ENCODE measurements at regions not wholly inside any gene's neighbourhood (a gene's known extent, or its start where the extent isn't known, plus 50 kb on each side); places are given as distances from the start of the nearest gene placed in this dataset.
A peak's percentile ranks its signal among the peaks of the same experiment; 100 is the strongest.

- Mint-ChIP-seq H3K27me3 (no peaks in the 10 kb centered on the region), H3K36me3 (ENCODE audit: low read depth) (no peaks in the 10 kb centered on the region), H3K9me3 (ENCODE audit: low read depth) (no peaks in the 10 kb centered on the region), H3K4me3 (no peak overlapping the region), H3K27ac (no peak overlapping the region), H3K4me1 (no peaks in the 10 kb centered on the region)
- ATAC-seq (no peak), DNase-seq (no peak)
- ChIA-PET CTCF (no interaction called here), POLR2A (no interaction called here)
- intact Hi-C loops (cut with DNase I, micrococcal nuclease): no loop called here
Measured at GRCh38 chr2:119068154-119068725, 90.3 kb downstream of the C1QL2 start.

GRCh38 chr2:119066272-119066804 lies 92.2 kb downstream of the C1QL2 start:
- H3K27me3 Mint-ChIP-seq: no peaks in the 10 kb centered on the region
- no peak overlapping the region for H3K4me3 Mint-ChIP-seq
- DNase-seq (no peak), ATAC-seq (no peak)
- ChIA-PET POLR2A (no interaction called here), CTCF (no interaction called here)
- no peak overlapping the region for H3K27ac Mint-ChIP-seq
- intact Hi-C loops (cut with DNase I, micrococcal nuclease): no loop called here
- no peaks in the 10 kb centered on the region for H3K4me1 Mint-ChIP-seq
- H3K36me3 Mint-ChIP-seq (ENCODE audit: low read depth): no peaks in the 10 kb centered on the region
- no peaks in the 10 kb centered on the region for H3K9me3 Mint-ChIP-seq (ENCODE audit: low read depth)

GRCh38 chr2:119065146-119065545 lies 93.4 kb downstream of the C1QL2 start:
- no peak overlapping the region for H3K4me3 Mint-ChIP-seq
- CTCF ChIA-PET: interaction anchor here (0.5 kb wide), 1 partner anchor 68 kb away, joined by 3 read pairs; no protein-coding TSS in a partner anchor
- no peaks in the 10 kb centered on the region for H3K36me3 Mint-ChIP-seq (ENCODE audit: low read depth)
- DNase-seq (no peak), ATAC-seq (no peak)
- POLR2A ChIA-PET: no interaction called here
- intact Hi-C loops (cut with DNase I, micrococcal nuclease): no loop called here
- no peaks in the 10 kb centered on the region for H3K27me3 Mint-ChIP-seq
- no peaks in the 10 kb centered on the region for H3K9me3 Mint-ChIP-seq (ENCODE audit: low read depth)
- no peak overlapping the region for H3K27ac Mint-ChIP-seq
- no peaks in the 10 kb centered on the region for H3K4me1 Mint-ChIP-seq

- Mint-ChIP-seq H3K27me3 (no peaks in the 10 kb centered on the region), H3K36me3 (ENCODE audit: low read depth) (no peaks in the 10 kb centered on the region), H3K9me3 (ENCODE audit: low read depth) (no peaks in the 10 kb centered on the region), H3K4me1 (no peaks in the 10 kb centered on the region), H3K27ac (no peak overlapping the region), H3K4me3 (no peak overlapping the region)
- ATAC-seq (no peak), DNase-seq (no peak)
- CTCF ChIA-PET: interaction anchor here (0.5 kb wide), 1 partner anchor 69 kb away, joined by 3 read pairs; no protein-coding TSS in a partner anchor
- intact Hi-C loops (cut with DNase I, micrococcal nuclease): no loop called here
- POLR2A ChIA-PET: no interaction called here
Measured at GRCh38 chr2:119064567-119064966, 94.0 kb downstream of the C1QL2 start.

- no peaks in the 10 kb centered on the region for H3K36me3 Mint-ChIP-seq (ENCODE audit: low read depth)
- intact Hi-C loops (cut with DNase I, micrococcal nuclease): no loop called here
- DNase-seq: no peak
- H3K27ac Mint-ChIP-seq: no peak overlapping the region
- no peak overlapping the region for H3K4me3 Mint-ChIP-seq
- ChIA-PET CTCF (no interaction called here), POLR2A (no interaction called here)
- ATAC-seq: no peak
- H3K9me3 Mint-ChIP-seq (ENCODE audit: low read depth): no peaks in the 10 kb centered on the region
- no peaks in the 10 kb centered on the region for H3K4me1 Mint-ChIP-seq
- peaks cover 2% of the 10 kb centered on the region for H3K27me3 Mint-ChIP-seq
Measured at GRCh38 chr2:119063177-119063576, 95.4 kb downstream of the C1QL2 start.

GRCh38 chr2:119062652-119063051 lies 95.9 kb downstream of the C1QL2 start:
- ChIA-PET POLR2A (no interaction called here), CTCF (no interaction called here)
- Mint-ChIP-seq H3K27me3 (peaks cover 2% of the 10 kb centered on the region), H3K4me1 (no peaks in the 10 kb centered on the region), H3K9me3 (ENCODE audit: low read depth) (no peaks in the 10 kb centered on the region), H3K4me3 (no peak overlapping the region), H3K36me3 (ENCODE audit: low read depth) (no peaks in the 10 kb centered on the region), H3K27ac (no peak overlapping the region)
- DNase-seq (no peak), ATAC-seq (no peak)
- intact Hi-C loops (cut with DNase I, micrococcal nuclease): no loop called here

- no peak overlapping the region for H3K4me3 Mint-ChIP-seq
- H3K27ac Mint-ChIP-seq: no peak overlapping the region
- H3K4me1 Mint-ChIP-seq: no peaks in the 10 kb centered on the region
- peaks cover 2% of the 10 kb centered on the region for H3K27me3 Mint-ChIP-seq
- H3K9me3 Mint-ChIP-seq (ENCODE audit: low read depth): no peaks in the 10 kb centered on the region
- ATAC-seq: no peak
- CTCF ChIA-PET: no interaction called here
- H3K36me3 Mint-ChIP-seq (ENCODE audit: low read depth): no peaks in the 10 kb centered on the region
- no peak for DNase-seq
- POLR2A ChIA-PET: no interaction called here
- intact Hi-C loops (cut with DNase I, micrococcal nuclease): no loop called here
Measured at GRCh38 chr2:119062179-119062578, 96.4 kb downstream of the C1QL2 start.

- Mint-ChIP-seq H3K27me3 (peaks cover 3% of the 10 kb centered on the region), H3K27ac (no peak overlapping the region), H3K9me3 (ENCODE audit: low read depth) (peaks cover 3% of the 10 kb centered on the region), H3K4me1 (no peaks in the 10 kb centered on the region), H3K4me3 (no peak overlapping the region), H3K36me3 (ENCODE audit: low read depth) (no peaks in the 10 kb centered on the region)
- DNase-seq (no peak), ATAC-seq (no peak)
- intact Hi-C loops (cut with DNase I, micrococcal nuclease): no loop called here
- ChIA-PET CTCF (no interaction called here), POLR2A (no interaction called here)
Measured at GRCh38 chr2:119059940-119060339, 98.6 kb downstream of the C1QL2 start.

- Mint-ChIP-seq H3K27me3 (peaks cover 3% of the 10 kb centered on the region), H3K36me3 (ENCODE audit: low read depth) (no peaks in the 10 kb centered on the region), H3K9me3 (ENCODE audit: low read depth) (peaks cover 7% of the 10 kb centered on the region), H3K4me1 (no peaks in the 10 kb centered on the region), H3K4me3 (no peak overlapping the region), H3K27ac (no peak overlapping the region)
- no peak for ATAC-seq
- ChIA-PET POLR2A (no interaction called here), CTCF (no interaction called here)
- DNase-seq: no peak
- intact Hi-C loops (cut with DNase I, micrococcal nuclease): no loop called here
Measured at GRCh38 chr2:119059287-119059686, 99.3 kb downstream of the C1QL2 start.

GRCh38 chr2:119053700-119054436 lies 104.7 kb downstream of the C1QL2 start:
- H3K36me3 Mint-ChIP-seq (ENCODE audit: low read depth): no peaks in the 10 kb centered on the region
- POLR2A ChIA-PET: no interaction called here
- no peak overlapping the region for H3K4me3 Mint-ChIP-seq
- H3K27me3 Mint-ChIP-seq: peaks cover 12% of the 10 kb centered on the region
- H3K4me1 Mint-ChIP-seq: no peaks in the 10 kb centered on the region
- CTCF ChIA-PET: interaction anchor here (0.7 kb wide), 1 partner anchor 433 kb away, joined by 3 read pairs; no protein-coding TSS in a partner anchor
- no peak for ATAC-seq
- no peak for DNase-seq
- H3K27ac Mint-ChIP-seq: no peak overlapping the region
- intact Hi-C loops (cut with DNase I, micrococcal nuclease): no loop called here
- H3K9me3 Mint-ChIP-seq (ENCODE audit: low read depth): peaks cover 8% of the 10 kb centered on the region

GRCh38 chr2:119051263-119051662 lies 107.3 kb downstream of the C1QL2 start:
- ChIA-PET POLR2A (no interaction called here), CTCF (interaction anchor here (0.7 to 1.0 kb wide), 2 partner anchors 168 to 170 kb away, joined by 3 to 4 read pairs; no protein-coding TSS in a partner anchor)

GRCh38 chr2:119049968-119050704 lies 108.1 kb downstream of the MARCO start:
- Mint-ChIP-seq H3K4me3 (no peak overlapping the region), H3K27me3 (peaks cover 20% of the 10 kb centered on the region), H3K4me1 (no peaks in the 10 kb centered on the region), H3K36me3 (ENCODE audit: low read depth) (no peaks in the 10 kb centered on the region), H3K9me3 (ENCODE audit: low read depth) (peaks cover 6% of the 10 kb centered on the region), H3K27ac (no peak overlapping the region)
- CTCF ChIA-PET: interaction anchor here (1.0 to 1.5 kb wide), 3 partner anchors 137 to 169 kb away, joined by 3 to 4 read pairs (median 3); no protein-coding TSS in a partner anchor
- intact Hi-C loops (cut with DNase I, micrococcal nuclease): no loop called here
- DNase-seq (peak; percentile 29), ATAC-seq (no peak)
- POLR2A ChIA-PET: no interaction called here

More at GRCh38 chr2:119051263-119051662, 107.3 kb downstream of the C1QL2 start:
- Mint-ChIP-seq H3K9me3 (ENCODE audit: low read depth) (peaks cover 8% of the 10 kb centered on the region), H3K27me3 (peaks cover 16% of the 10 kb centered on the region), H3K4me1 (no peaks in the 10 kb centered on the region), H3K4me3 (no peak overlapping the region), H3K27ac (no peak overlapping the region), H3K36me3 (ENCODE audit: low read depth) (no peaks in the 10 kb centered on the region)
- intact Hi-C loops (cut with DNase I, micrococcal nuclease): no loop called here
- ATAC-seq (no peak), DNase-seq (no peak)

Data from activated CD4-positive, alpha-beta T cell treated with anti-CD3 and anti-CD28 coated beads for 36 hours (primary cell).